ENCODE measurements at regions not wholly inside any gene's neighbourhood (a gene's known extent, or its start where the extent isn't known, plus 50 kb on each side); places are given as distances from the start of the nearest gene placed in this dataset.

DNA sequence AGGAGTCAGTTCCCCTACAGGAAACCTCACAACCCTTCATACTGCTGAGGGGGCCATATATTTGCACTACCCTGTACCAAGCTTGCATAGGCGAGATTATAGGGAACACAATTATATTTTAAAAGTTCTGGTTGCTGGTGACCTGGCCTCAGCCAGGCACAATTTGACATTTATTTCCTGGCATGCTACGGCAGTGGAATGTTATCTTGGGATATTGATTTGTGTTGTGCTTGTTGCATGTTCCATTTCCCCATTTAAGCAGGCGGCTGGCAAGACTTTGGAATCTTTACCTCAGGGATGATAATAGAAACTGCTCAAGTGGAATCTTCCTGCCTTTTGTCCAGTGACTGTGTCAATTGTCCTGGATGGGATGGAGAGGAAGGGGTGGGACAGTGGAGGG is 67.0 kb upstream of the RPS23 start:
- Histone ChIP-seq H3K27ac (ENCODE audit: low read depth, low read length) (no peak overlapping the region), H3K4me2 (ENCODE audit: insufficient read depth, low read length) (no peak overlapping the region), H3K36me3 (ENCODE audit: insufficient read depth, low read length) (no peaks in the 10 kb centered on the region), H3K27me3 (ENCODE audit: insufficient read depth, low read length) (no peaks in the 10 kb centered on the region), H3K9me3 (ENCODE audit: low read depth, low read length) (no peaks in the 10 kb centered on the region), H3K4me3 (ENCODE audit: insufficient read depth, low read length) (no peak overlapping the region), H3K79me2 (ENCODE audit: insufficient read depth, low read length) (no peaks in the 10 kb centered on the region), H2AFZ (ENCODE audit: low read length) (peak overlapping the region; percentile 8), H4K20me1 (ENCODE audit: insufficient read depth, low read length) (no peaks in the 10 kb centered on the region), H3K4me1 (ENCODE audit: insufficient read depth, low read length) (peaks cover 30% of the 10 kb centered on the region)
- TF ChIP-seq, protein P1, sequence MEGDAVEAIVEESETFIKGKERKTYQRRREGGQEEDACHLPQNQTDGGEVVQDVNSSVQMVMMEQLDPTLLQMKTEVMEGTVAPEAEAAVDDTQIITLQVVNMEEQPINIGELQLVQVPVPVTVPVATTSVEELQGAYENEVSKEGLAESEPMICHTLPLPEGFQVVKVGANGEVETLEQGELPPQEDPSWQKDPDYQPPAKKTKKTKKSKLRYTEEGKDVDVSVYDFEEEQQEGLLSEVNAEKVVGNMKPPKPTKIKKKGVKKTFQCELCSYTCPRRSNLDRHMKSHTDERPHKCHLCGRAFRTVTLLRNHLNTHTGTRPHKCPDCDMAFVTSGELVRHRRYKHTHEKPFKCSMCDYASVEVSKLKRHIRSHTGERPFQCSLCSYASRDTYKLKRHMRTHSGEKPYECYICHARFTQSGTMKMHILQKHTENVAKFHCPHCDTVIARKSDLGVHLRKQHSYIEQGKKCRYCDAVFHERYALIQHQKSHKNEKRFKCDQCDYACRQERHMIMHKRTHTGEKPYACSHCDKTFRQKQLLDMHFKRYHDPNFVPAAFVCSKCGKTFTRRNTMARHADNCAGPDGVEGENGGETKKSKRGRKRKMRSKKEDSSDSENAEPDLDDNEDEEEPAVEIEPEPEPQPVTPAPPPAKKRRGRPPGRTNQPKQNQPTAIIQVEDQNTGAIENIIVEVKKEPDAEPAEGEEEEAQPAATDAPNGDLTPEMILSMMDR (IDR thresholded peaks at IDR 0.05; ENCODE audit: extremely low read depth, low read depth, low read length): no peak
- DNase-seq (ENCODE audit: insufficient read length, low spot score, missing footprints): no peak

DNA sequence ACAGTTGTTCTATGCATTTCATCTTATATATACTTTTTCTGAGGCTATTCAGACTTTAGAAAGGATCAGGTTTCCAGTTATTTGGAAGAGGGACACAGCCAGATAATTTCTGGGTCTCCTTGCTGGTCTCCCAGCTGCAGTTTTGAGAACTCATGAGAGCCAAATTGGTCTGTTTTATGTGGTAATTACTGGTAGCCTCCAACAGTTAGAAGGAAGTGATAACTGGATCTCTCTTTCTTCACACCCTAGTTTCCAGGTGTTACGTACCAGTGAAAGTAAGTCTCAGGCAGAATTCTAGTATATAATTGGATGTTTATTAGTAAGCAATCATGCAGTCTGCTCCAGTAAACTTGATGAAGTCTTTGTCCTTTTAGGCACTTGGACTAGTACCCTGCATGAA is 63.2 kb upstream of the RPS23 start:
- H3K27ac ChIP-seq (ENCODE audit: low read depth, low read length): no peak overlapping the region
- no peak overlapping the region for H3K4me2 ChIP-seq (ENCODE audit: insufficient read depth, low read length)
- DNase-seq (ENCODE audit: insufficient read length, low spot score, missing footprints): no peak
- H4K20me1 ChIP-seq (ENCODE audit: insufficient read depth, low read length): no peaks in the 10 kb centered on the region
- TF ChIP-seq, protein P1 (IDR thresholded peaks at IDR 0.05; ENCODE audit: extremely low read depth, low read depth, low read length): no peak
- peaks cover 9% of the 10 kb centered on the region for H3K4me1 ChIP-seq (ENCODE audit: insufficient read depth, low read length)
- no peak overlapping the region for H3K4me3 ChIP-seq (ENCODE audit: insufficient read depth, low read length)
- H3K79me2 ChIP-seq (ENCODE audit: insufficient read depth, low read length): no peaks in the 10 kb centered on the region
- H3K9me3 ChIP-seq (ENCODE audit: low read depth, low read length): no peaks in the 10 kb centered on the region
- no peaks in the 10 kb centered on the region for H3K36me3 ChIP-seq (ENCODE audit: insufficient read depth, low read length)
- H2AFZ ChIP-seq (ENCODE audit: low read length): no peak overlapping the region
- H3K27me3 ChIP-seq (ENCODE audit: insufficient read depth, low read length): no peaks in the 10 kb centered on the region

DNA sequence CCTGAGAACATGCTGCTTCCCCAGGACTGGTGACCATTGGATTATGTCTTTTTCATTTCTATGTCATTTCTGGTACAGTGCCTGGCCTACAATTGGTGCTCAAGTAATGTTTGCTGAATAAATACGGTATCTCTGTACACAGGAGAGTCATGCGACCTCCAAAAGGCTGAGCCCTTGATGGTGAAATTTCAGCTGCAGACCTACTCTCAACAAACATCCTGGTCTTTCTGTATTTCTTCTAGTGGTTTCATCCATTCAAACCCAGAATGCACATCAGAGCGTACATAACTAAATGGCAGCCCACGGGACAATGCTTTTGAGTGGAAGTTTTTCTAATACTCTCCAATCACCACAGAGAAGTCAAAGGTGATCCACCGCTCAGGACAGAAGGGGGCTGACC is 62.6 kb upstream of the RPS23 start:
- Histone ChIP-seq H3K36me3 (ENCODE audit: insufficient read depth, low read length) (no peaks in the 10 kb centered on the region), H3K4me1 (ENCODE audit: insufficient read depth, low read length) (peaks cover 14% of the 10 kb centered on the region), H3K27me3 (ENCODE audit: insufficient read depth, low read length) (no peaks in the 10 kb centered on the region), H3K9me3 (ENCODE audit: low read depth, low read length) (no peaks in the 10 kb centered on the region), H3K4me3 (ENCODE audit: insufficient read depth, low read length) (no peak overlapping the region), H3K27ac (ENCODE audit: low read depth, low read length) (no peak overlapping the region), H2AFZ (ENCODE audit: low read length) (no peak overlapping the region), H3K4me2 (ENCODE audit: insufficient read depth, low read length) (no peak overlapping the region), H3K79me2 (ENCODE audit: insufficient read depth, low read length) (no peaks in the 10 kb centered on the region), H4K20me1 (ENCODE audit: insufficient read depth, low read length) (no peaks in the 10 kb centered on the region)
- DNase-seq (ENCODE audit: insufficient read length, low spot score, missing footprints): no peak
- TF ChIP-seq, protein P1 (IDR thresholded peaks at IDR 0.05; ENCODE audit: extremely low read depth, low read depth, low read length): no peak

DNA sequence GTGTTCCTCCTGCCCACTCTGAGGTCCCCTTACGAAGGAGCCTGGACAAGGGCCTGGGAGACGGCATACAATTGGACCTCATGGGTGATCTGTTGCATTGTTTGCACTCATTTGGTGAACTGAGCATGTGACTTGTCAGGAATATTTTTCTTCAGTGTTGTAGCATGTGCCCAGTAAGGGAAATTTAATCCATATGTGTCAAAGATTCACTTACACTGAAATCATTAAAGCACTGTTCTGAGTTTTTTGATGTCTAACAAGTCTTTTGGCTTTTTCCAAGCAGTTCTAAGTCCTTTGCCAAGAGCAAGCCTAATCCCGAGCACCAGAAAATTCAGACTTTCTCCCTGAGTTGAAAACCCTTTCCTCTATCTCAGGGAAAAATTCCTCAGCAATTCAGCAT is 61.6 kb upstream of the RPS23 start:
- Histone ChIP-seq H2AFZ (ENCODE audit: low read length) (no peak overlapping the region), H3K27me3 (ENCODE audit: insufficient read depth, low read length) (no peaks in the 10 kb centered on the region), H3K9me3 (ENCODE audit: low read depth, low read length) (no peaks in the 10 kb centered on the region), H3K79me2 (ENCODE audit: insufficient read depth, low read length) (no peaks in the 10 kb centered on the region), H3K27ac (ENCODE audit: low read depth, low read length) (no peak overlapping the region), H3K36me3 (ENCODE audit: insufficient read depth, low read length) (no peaks in the 10 kb centered on the region), H3K4me1 (ENCODE audit: insufficient read depth, low read length) (peaks cover 24% of the 10 kb centered on the region), H3K4me2 (ENCODE audit: insufficient read depth, low read length) (no peak overlapping the region), H4K20me1 (ENCODE audit: insufficient read depth, low read length) (no peaks in the 10 kb centered on the region), H3K4me3 (ENCODE audit: insufficient read depth, low read length) (no peak overlapping the region)
- TF ChIP-seq, protein P1 (IDR thresholded peaks at IDR 0.05; ENCODE audit: extremely low read depth, low read depth, low read length): no peak
- DNase-seq (ENCODE audit: insufficient read length, low spot score, missing footprints): no peak
